ENCODE measurements at regions not wholly inside any gene's neighbourhood (a gene's known extent, or its start where the extent isn't known, plus 50 kb on each side); places are given as distances from the start of the nearest gene placed in this dataset.
A peak's percentile ranks its signal among the peaks of the same experiment; 100 is the strongest.

DNA sequence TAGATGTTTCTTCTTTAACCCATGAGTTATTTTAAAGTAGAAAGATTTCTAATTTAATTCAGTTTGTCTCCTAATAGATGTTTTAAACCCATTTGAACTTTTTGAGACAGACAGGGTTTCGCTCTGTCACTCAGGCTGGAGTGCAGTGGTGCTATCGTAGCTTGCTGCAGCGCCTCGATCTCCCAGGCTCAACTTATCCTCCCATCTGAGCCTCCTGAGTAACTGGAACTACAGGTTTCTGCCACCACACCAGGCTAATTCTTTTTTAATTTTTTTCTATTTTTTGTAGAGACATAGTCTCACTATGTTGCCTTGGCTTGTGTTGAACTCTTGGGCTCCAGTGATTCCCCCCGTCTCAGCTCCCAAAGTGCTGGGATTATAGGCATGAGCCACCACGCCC is 53.0 kb upstream of the RAB18 start:
- no peak for DNase-seq (ENCODE audit: low spot score)

DNA sequence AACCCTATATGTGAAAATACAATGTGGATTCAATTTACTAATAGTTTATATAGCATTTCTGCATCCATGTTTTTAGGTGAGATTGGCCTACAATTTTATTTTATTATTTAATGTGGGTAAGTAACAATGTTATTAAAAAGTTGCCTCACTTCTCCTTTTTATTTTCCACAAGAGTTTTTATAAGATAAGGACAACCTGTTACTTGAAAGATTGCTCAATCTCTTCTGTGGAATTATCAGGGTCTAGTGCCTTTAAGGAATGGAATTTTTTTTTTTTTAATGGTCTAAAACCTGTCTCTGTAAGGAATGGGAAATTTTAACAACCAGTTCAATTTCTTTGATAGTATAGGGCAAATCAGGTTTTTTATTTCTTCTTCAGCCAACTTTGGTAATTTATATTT is 53.9 kb upstream of the RAB18 start:
- DNase-seq (ENCODE audit: low spot score) = no peak

GRCh38 chr10:27449571-27449970 is 54.5 kb upstream of the RAB18 start:
- no peak for DNase-seq (ENCODE audit: low spot score)

DNA sequence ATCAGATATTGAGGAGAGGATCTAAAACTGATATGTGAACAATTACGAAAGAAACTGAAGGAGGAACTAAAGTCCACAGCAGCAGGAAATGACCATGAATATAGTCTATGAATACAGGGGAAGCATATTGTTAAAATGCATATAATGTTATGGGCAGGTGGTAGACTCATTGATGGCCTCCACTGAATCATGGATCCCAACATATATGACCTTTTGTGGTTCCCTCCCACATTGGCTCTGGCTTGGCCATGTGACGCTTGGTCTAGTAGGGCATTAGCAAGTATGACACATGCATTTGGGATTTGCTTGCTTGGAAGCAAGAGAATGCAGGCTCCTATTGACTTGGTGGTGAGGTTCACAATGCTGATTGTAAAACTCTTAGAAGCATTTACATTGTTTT is 55.2 kb upstream of the RAB18 start:
- DNase-seq (ENCODE audit: low spot score) = no peak

DNA sequence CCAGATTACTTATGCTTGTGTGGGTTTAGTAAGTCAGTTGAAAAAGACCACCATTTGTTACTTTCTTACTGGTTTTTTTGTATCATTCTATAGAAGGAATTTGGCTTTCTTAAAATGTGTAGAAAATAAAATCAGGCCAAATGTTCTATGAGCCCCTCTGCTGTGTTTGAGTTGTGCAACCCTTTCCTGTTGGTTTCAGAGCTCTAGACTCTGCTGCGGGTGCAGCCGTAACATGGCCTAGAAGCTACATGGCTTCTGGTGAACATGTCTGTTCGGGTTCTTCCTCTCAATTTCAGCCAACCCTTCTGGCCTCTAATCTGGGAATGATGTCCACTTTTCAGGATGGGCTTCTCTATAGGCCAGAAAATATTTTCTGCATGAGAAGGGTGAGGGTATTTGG is 56.6 kb upstream of the RAB18 start:
- no peak for DNase-seq (ENCODE audit: low spot score)

DNA sequence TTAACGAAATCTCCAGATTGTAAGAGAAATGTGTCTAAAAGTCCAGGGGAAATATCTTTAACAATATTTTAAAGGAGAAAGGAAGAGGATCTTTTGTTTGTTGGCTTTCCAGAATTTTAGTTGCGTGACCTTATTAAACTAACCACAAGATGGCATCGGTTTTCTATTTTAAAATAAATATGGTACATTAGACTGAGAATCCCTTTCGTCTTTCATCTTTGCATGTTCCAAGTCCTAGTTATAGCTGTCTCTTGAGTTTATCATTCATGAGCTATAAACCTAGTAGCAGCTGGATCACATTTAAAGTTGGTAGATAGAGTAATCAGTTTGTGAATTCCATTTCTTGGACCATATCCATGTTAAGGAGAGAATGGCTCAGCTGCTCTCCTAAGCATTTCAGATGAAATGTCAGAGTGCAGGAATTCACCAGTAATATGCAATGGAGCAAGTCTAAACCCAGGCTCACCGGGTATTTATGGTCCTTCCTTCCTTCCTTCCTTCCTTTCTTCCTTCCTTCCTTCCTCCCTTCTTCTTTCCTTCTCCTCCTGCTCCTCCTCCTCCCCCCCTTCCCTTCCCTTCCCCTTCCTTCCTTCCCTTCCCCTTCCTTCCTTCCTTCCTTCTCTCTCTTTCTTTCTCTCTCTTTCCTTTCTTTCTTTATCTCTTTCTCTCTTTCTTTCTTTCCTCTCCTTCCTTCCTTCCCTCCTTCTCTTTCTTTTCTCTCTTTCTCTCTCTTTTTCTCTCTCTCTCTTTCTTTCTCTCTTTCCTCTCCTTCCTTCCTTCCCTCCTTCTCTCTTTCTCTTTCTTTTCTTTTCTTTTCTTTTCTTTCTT is 57.8 kb upstream of the RAB18 start:
- peak; percentile 59 for DNase-seq (ENCODE audit: low spot score)

GRCh38 chr10:27445070-27445469 is 59.0 kb upstream of the RAB18 start:
- DNase-seq (ENCODE audit: low spot score) = no peak

DNA sequence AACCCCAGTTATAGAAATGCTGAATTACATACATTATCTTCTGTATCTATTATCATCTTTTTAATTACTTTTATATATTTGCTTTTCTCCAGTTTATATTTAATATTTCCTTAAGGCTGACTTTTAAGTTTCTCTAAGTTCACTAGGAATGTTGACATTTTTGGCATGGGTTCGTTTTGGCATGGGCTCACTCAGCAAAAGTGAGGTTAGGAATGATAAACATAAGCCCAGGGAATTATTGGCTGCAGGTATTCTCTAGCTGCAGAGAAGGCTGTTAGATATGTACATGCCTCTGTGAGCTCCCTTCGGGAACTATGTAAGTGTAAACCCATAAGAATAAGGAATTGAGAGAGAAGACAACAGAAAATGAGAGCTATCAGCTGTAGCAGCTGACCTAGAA is 63.6 kb upstream of the RAB18 start:
- no peak for DNase-seq (ENCODE audit: low spot score)

DNA sequence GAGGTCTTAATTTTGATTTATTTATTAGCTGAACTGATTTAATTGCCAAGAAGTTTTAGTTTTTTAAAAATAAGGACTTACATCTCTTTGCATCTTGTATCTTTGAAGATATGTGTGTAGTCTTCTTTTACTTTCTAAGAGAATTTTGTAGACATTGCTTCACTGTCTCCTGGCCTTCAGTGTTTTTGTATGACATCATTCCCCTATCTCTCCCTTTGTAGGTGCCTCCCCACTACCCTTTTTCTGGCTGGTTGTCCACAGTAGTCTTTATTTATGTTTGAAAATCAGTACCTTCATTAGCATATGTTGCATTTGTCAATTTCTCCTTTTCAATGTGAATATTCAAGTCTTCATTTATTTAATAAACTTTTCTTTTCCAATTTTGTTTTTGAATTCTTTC is 64.1 kb upstream of the RAB18 start:
- no peak for DNase-seq (ENCODE audit: low spot score)

DNA sequence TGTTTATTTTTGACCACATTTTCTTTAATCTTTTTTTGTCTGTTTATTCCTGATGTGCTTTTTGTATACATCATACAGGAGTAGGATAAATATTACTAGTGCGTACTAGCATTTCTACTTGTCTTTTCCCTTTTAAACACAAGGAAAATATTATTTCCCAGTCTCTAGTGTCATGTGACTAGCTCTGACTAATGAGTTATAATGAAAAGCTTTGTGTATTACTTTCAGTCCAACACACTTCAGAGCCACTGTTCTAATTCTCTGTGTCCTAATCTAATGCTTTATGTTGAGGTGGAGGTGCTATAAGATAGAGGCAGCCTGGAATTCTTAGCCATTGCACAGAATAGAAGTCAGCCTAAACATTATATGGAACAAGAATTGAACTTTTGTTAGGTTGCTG is 65.0 kb upstream of the RAB18 start:
- DNase-seq (ENCODE audit: low spot score) = no peak

- DNase-seq (ENCODE audit: low spot score) = no peak
Measured at GRCh38 chr10:27437775-27438174, 66.3 kb upstream of the RAB18 start.

- DNase-seq (ENCODE audit: low spot score) = no peak
Measured at GRCh38 chr10:27436710-27437109, 67.4 kb upstream of the RAB18 start.

DNA sequence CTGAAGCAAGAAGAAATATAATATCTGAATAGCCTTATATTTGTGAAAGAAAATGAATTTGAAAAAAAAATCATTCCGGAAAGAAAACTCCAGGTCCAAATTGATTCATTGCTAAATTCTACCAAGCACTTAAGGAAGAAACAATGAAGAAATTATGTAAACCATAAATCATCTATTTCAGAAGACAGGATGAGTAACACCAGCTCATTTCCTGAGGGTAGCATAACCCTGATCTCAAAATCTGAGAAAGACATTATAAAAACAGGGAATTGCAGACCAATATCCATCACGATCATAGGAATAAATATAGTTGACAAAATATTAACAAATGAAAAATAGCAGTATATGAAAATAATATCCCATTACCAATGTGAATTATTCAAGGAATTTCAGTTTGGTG is 70.1 kb upstream of the RAB18 start:
- no peak for DNase-seq (ENCODE audit: low spot score)

DNA sequence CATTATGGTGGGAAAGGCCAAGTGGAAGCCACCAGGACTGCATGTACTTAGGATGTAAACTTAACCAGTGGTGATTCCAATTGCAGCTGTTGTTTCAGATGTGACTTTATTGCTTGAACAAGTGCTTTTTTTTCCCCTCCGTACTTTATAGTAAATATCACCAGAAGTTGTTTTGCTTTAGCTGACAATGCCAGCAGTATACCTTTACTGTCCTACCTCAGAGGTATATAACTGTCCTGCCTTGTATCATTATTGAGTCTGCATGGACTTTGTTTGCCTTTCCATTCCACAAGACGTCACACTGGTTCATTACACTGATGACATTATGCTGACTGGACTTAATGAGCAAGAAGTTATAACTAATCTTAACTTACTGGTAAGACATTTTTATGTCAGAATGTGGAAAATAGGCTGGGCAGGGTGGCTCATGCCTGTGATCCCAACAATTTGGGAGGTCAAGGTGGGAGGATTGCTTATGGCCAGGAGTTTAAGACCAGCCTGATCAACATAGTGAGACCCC is 77.1 kb upstream of the RAB18 start:
- no peak for DNase-seq (ENCODE audit: low spot score)

GRCh38 chr10:27413831-27414348 is 90.2 kb upstream of the RAB18 start:
- DNase-seq (ENCODE audit: low spot score) = no peak

- no peak for DNase-seq (ENCODE audit: low spot score)
Measured at GRCh38 chr10:27413387-27413786, 90.7 kb upstream of the RAB18 start.

- DNase-seq (ENCODE audit: low spot score) = no peak
Measured at GRCh38 chr10:27410153-27410552, 94.0 kb upstream of the RAB18 start.

- DNase-seq (ENCODE audit: low spot score) = no peak
Measured at GRCh38 chr10:27407271-27407670, 96.8 kb upstream of the RAB18 start.

- DNase-seq (ENCODE audit: low spot score) = no peak
Measured at GRCh38 chr10:27399871-27400270, 104.2 kb upstream of the RAB18 start.

DNA sequence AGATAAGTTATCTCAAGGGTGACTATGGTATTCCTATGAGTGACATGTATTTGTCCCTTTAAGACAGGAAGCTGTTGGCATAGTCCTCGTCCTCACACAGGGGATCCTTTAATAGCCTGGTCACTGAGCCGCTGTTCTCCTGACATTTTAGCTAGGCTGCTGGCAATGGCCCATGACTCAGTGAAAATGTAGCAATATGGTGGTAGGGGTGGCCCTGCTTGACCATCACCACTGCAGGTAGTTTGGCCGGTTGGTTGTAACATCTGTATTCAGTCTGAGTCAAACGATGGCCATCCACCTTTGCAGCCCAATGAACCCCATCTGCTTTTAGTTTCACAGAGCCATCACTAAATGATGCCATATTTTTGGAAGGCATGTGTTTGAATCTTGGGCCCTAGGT is 110.1 kb upstream of the RAB18 start:
- no peak for DNase-seq (ENCODE audit: low spot score)

GRCh38 chr10:27392606-27393005 is 111.5 kb upstream of the RAB18 start:
- DNase-seq (ENCODE audit: low spot score) = no peak

- DNase-seq (ENCODE audit: low spot score) = no peak
Measured at GRCh38 chr10:27391916-27392315, 112.2 kb upstream of the RAB18 start.

GRCh38 chr10:27391325-27391724 is 112.8 kb upstream of the RAB18 start:
- DNase-seq (ENCODE audit: low spot score) = no peak

DNA sequence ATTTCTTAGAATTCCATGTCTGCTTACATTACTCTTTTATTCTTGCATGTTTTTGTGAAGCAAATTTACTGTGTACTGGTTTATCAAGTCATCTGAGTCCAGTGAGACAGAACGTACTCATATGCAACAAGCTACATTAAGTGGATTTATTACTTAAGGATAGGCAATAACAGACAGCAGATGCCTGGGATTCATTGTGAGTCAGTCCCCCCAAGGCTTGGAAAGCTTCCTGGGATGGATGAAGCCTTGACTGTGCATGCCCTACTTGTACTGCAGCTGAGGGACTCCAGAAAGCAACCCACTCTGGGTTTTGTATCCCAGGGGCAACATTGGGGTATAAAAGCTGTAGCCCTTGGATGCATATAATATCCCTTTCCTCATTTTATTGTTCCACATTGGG is 113.4 kb upstream of the RAB18 start:
- DNase-seq (ENCODE audit: low spot score) = no peak
